Kidney capillary endothelial cell (primary cell): ENCODE measurements at regions not wholly inside any gene's neighbourhood (a gene's known extent, or its start where the extent isn't known, plus 50 kb on each side); places are given as distances from the start of the nearest gene placed in this dataset.

Source experiments
- DNase-seq: peaks from one replicate; pipeline ENCODE4 v3.0.0-alpha.2; 2018; ENCODE audit warnings: low spot score

- DNase-seq: no peak
Measured at GRCh38 chr10:105370692-105371091, 729.6 kb downstream of the SORCS3 start.

DNA sequence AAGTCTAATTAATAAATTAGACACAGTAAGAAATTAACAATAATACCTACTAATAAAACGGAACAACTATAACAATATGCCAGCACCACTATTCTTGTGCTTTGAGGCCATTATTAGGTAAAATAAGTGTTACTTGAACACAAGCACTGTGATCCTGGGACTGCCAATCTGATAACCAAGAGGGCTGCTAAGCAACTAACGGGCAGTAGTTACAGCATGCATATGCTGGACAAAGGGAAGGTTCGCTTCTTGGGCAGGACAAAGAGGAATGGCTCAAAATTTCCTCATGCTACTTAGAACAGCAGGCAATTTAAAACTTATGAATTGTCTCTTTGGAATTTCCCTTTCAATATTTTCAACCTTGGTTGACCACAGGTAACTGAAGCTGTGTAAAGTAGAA, 718.6 kb downstream of the SORCS3 start:
- DNase-seq: no peak

DNA sequence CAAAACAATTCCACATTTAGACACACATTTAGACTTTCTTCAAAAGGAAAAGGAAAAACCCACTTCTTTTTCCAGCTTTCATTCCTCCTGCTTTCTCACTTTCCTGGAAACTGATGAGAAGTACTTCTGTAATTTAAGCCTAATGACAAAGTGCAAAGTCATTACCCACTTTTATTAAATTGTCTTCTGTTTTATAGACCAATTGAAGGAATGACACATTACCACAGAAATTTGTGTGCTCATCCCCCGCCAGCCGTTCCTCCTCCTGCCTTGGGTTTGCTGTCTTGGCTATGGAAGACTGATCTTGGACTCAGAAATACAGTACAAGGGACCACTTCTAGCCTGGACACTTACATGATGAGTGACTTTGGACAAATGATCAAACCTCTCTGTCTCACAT, 717.8 kb downstream of the SORCS3 start:
- DNase-seq: no peak

DNA sequence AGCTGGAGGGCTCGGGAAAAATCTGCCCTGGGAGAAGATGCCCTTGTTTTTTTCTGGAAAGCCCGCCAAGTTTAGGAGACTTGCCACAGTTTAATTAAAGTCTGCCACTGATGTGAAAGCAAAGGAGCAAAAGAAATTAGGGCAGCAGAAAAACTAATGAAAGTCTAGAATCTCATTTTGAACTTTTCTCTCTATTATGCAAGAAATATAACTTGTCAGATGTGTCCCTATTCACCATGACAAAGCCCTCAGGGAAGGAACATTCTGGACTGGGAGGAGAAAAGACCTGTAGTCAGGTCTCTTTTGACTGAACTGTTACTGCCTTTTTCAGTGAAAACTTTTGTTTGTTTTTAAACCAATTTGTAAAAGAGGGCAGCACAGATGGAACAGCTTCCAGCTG, 715.5 kb downstream of the SORCS3 start:
- no peak for DNase-seq

GRCh38 chr10:105354010-105354409, 712.9 kb downstream of the SORCS3 start:
- DNase-seq: no peak

DNA sequence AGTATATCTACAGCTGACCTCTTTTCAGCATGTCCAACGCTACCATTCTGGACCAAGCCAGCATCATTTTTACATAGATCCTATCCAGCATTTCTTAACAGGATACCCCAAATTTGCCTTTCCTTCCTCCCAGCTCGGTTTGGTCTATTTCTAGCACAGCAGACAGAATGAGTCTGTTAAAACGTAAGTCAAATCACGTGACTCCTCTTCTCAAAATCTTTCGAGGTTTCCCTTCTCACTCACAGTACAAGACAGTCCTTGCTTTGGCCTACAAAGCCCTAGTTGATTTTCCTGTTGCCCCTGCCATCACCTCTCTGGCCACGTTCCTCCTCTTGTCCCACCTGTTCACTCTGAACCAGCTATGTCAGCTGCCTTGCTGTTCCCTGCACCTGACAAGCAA, 711.7 kb downstream of the SORCS3 start:
- DNase-seq: no peak

- DNase-seq: no peak
Measured at GRCh38 chr10:105352281-105352680, 711.2 kb downstream of the SORCS3 start.

- no peak for DNase-seq
Measured at GRCh38 chr10:105351187-105351586, 710.1 kb downstream of the SORCS3 start.

DNA sequence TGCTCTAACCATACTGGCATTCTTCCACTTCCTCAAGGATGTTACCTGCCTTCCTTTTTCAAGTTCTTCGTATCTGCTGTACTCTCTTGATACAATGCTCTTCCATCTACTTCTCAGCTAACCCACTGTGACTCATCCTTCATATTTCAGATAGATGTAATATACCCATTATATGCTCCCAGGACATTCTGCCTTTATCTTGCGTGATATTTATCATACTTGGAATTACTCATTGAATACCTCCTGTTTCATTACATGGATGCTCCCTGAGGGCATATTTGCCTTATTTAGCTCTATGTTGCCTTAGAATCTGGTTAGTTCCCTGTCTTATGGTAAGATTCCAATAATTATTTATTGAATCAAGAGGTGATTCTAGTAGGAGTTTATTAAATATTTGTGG, 706.4 kb downstream of the SORCS3 start:
- no peak for DNase-seq

GRCh38 chr10:105342606-105343005, 701.5 kb downstream of the SORCS3 start:
- no peak for DNase-seq

DNA sequence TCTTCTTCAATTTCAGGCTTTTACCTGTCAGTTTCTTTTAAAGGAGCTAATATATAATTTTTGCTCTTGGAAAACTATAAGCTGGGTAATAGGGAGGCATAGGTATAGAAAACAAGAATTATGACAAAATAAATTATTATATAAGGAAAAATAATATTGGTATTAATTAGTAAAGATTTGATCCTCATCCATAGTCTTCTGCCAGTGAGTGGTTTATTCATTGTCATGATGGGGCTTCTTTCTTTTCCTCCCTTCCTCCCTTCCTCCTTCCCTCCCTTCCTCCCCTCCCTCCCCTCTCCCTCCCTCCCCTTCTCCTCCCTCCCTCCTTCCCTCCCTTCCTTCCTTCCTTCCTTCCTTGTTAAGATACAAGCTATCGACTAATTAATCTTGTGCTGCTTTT, 698.6 kb downstream of the SORCS3 start:
- DNase-seq: no peak

- DNase-seq: no peak
Measured at GRCh38 chr10:105328503-105329133, 687.5 kb downstream of the SORCS3 start.
